Activated CD4-positive, alpha-beta T cell treated with anti-CD3 and anti-CD28 coated beads, Interleukin-2, Interleukin-6, amounts not matched to agents 100 ng/mL and 50 ng/mL, durations not matched to agents 16 hours and 8 hours (primary cell): ENCODE measurements at regions not wholly inside any gene's neighbourhood (a gene's known extent, or its start where the extent isn't known, plus 50 kb on each side); places are given as distances from the start of the nearest gene placed in this dataset.

Experiments used
- DNase-seq: peaks from one replicate; pipeline ENCODE4 v3.0.0-alpha.2; 2020

DNA sequence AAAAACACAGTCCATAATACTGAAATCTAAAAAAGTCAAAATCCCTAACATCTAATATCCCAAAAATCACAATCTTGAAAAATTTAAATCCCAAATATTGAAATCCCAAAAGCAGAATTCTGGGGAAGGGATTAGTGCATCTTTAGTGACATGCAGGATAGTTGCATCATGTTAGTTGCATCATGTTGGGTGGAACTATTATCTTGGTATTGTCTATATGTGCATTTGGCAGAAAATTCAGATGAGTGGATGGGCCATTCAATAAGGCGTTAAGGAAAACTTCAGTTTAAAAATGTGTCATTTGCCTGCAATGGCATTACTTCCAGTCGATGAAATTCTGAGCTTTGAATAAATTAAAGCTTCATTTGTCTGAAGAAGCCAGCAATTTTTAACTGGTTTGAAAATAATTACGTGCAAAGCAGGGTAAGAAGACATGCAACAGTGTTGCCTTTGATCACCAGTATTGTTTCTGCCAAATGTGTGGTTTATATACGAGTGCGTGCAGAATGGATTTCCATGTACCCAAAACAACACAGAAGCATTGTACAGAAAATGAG is 221.4 kb upstream of the NFE2L3 start:
- DNase-seq, result no peak

- DNase-seq, result no peak
Measured at GRCh38 chr7:25931156-25931555, 220.8 kb upstream of the NFE2L3 start.

DNA sequence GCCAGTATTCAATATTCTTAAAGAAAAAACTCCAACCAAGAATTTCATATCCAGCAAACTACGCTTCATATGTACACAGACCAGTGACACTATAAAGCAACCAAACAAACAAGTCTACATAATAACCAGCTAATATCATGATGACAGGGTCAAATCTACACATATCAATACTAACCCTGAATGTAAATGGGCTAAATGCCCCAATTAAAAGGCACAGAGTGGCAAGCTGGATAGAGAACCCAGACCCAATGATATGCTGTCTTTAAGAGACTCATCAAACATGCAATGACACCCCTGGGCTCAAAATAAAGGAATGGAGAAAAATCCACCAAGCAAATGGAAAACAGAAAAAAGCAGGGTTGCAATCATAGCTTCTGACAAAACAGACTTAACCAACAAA is 218.1 kb upstream of the NFE2L3 start:
- no peak for DNase-seq

- DNase-seq, result no peak
Measured at GRCh38 chr7:25940086-25940906, 211.7 kb upstream of the NFE2L3 start.

DNA sequence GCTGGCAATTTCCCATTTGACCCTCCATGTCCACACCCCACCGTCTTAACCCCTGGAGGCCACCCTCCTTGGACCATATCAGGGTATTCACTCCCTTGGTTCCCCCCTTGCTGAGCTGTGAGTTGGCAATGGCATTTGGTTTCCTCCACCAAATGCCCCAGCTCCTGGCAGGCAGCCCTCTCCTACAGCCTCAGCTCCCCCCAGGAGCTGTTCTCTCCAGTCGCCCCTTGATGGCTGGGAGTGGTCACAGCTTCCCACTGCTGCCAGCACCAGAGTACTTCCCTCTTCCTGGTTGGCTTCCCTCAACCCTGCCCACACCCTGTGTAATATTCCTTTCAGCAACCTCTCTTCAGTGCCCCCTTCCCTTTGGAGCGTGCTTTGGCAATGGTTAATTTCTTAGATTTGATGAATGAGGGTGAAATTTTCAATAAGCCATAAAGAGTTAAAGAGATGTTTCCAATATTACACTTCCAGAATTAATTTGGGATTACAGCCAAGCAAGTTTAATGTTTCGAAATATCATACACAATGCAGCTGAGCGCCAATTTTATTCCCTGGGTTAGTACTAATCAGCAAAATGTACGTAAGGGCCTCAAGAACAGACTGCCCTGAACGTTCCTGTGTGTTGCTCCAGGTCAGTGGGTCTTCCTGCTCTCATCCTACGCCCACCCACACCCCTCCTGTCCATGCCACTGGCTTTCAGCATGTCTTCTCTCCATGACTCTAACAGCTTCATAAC is 207.1 kb upstream of the NFE2L3 start:
- DNase-seq, result no peak

DNA sequence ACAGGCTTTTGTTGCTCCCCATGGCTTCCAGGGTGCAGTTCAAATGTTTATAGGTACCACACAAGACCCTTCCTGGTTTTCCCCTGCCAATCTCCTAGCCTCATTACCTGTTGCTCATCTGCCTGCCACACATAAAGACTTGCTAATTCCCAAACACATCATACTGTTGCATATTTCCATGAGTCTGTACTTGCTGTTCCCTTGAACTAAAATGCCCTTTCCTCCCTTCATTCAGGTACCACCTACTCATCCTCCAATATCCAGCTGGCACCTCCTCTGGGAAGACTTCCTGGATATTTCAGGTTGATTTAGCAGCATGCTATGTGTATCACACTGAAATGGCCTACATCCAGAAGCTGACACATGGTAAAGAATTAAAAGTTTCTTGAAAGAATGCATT is 206.4 kb upstream of the NFE2L3 start:
- DNase-seq, result no peak

- DNase-seq, result no peak
Measured at GRCh38 chr7:25946181-25946580, 205.8 kb upstream of the NFE2L3 start.

DNA sequence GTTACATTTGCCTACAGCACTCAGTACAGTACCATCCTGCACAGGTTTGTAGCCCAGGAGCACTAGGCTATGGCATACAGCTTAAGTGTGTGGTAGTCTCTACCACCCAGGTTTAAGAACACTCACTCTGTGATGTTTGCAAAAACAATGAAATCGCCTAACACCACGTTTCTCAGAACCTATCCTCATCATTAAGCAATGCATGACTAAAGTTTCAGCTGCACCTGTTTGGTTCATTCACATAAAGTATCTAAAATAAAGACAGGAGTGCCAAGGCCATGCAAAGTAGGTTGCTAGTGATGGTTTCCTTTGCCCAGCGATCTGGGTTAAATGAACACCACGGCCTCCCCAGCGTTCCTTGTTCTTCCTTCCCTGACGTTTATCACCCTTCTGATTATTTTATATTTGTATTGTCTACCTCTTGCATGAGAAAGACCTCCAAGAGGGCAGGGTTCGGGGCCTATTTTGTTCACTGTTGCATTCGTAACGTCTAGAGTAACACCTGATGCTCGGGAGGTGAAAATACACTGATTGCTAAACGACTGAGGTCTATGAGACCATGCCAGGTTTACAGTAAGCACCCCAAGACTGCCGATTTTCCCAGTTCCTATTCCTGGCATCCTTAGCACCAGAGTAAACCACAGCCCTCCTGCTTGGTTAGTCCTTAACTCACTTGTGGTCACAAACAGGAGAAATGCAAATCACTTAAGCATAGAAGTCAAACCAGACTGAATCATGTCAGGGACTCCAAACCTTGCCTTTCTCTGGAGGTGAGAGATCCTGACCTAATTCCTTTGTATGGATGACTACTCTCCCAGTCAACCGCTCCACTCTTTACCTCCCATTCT is 204.1 kb upstream of the NFE2L3 start:
- no peak for DNase-seq

DNA sequence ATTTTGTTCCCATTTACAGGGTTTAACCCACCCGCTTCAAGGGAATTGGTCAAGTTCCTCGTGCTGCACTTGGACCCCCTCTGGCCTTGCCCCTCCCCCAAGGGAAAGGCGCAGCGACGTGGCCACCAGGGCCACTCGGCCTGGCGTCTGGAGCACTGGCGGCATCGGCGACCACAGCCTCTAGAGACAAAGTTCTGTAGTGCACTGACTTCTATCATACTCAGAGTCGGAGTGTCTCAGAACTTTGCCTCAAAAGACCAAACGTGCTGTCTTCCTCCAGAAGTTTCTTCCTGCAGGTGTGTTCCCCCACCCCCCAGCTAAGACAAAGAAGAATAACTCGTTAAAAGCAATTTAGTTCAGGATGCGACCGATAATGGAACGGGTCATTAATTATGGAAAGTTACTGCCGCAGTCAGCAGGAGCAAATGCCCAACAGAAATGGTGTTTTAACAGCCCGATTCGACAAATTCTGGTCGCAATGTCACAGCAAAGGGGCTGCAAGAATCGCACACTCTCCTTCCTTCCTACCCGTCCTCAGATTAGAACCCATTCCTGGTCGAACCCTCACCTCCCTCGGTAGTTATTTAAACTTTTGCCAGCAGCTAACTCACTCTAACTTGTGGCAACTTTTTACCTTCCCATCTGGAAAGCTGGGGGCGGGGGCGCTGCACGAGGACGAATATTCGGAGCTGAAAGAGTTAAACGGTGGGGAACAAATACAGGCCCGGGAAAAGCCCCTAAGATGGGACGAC is 202.1 kb upstream of the NFE2L3 start:
- DNase-seq, result peak; percentile 25

DNA sequence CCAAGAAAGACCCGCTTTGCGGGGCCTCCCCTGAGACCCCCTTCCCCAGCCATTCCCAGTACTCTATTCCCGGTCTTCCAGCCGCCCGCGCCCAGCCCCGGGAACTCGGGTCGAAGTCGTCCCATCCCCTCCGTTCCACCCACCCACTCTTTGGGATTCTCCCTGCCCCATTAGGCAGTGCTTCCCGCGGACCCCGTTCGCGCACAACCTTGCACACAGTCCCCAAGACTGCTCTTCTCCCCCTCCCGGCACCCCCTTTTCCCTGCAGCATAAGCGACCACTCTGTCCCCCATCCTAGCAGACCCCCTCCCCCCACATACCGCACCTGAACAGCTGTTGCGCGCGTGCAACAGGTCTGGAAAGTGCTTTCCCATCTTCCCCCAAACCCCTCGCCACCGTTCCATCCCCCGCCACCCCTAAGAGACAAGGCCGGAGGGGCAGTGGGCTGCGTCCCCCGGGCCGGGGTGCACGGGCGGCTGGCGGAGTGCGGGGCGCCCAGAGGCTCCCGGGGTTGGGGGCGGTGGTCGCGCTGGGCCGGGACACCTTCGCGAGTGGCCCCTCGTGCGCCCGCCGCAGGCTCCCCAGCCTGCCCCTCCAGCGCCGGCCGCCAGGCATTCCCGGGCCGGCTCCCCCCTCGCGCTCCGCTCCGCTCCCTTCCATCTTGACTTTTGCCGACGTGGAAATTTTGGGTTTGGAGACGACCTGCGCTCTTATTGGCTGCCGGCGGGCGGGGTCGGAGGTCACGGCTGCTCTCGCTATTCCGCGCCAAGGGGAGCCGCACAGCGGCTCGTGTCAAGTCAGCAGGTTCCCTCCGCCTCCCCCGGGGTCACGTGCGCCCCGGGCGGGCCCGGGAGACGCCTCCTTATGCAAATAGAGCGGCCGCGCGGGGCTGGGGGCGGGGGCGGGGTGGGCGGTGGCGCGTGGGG is 201.2 kb upstream of the NFE2L3 start:
- peak; percentile 95 for DNase-seq

DNA sequence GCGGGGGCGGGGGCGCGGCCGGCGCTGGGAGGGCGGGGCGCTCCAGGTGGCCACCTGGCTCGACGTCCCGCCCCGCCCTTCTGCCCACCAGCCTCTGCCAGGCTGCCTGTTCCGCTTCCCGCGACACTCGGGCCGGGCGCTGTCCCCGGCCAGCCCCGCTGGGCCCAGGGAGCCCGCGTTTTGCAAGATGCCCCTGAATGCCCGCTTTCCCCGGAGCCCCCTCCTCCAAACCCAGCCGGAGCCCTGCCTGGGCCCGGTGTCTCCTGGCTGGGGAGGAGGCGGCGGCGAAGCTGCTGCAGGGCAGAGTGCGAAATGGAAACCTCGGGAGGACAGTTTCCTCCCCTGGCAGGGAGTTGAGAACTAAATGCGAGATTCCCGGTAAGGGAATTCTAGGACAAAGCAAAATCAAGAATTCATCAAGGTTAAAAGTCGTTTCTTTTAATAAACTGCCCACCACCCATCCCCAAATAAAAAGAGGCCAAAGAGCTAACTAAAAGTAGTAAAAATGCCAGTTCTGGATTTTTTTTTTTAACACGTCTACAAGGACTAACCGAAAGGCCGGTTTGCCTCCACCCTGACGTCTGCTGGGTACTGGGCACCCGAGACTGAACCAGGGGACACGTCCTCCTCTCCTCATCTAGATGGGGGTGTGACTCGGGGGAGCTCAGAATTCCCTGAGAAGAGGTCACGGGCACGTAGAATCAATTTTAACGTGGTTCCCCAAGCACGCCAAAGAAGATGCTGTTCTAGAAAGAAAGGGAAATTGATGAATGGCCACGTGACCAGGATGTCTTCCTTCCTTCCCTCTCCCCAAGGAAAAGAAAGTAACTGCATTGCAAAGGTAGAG is 200.4 kb upstream of the NFE2L3 start:
- DNase-seq, result no peak

GRCh38 chr7:25952261-25953057 is 199.5 kb upstream of the NFE2L3 start:
- DNase-seq, result no peak

DNA sequence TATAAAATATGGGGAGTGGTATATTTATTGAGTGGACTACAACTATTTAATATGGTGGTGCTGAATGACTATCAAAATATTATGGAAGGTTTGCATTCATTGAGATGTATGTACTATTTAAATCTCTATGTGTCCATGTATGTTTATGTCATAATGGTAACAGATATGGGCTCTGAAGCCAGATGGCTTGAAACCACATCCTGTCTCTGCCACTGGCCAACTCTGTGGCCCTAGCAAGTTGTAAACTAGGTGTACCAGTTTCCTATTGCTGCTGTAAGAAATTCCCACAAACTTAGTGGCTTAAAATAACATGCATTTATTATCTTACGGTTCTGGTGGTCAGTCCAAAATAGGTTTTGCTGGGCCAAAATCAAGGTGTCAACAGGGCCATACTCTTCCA is 198.1 kb upstream of the NFE2L3 start:
- no peak for DNase-seq

GRCh38 chr7:25954395-25954794 is 197.6 kb upstream of the NFE2L3 start:
- DNase-seq, result no peak

GRCh38 chr7:25959168-25959734 is 192.7 kb upstream of the NFE2L3 start:
- DNase-seq, result no peak

DNA sequence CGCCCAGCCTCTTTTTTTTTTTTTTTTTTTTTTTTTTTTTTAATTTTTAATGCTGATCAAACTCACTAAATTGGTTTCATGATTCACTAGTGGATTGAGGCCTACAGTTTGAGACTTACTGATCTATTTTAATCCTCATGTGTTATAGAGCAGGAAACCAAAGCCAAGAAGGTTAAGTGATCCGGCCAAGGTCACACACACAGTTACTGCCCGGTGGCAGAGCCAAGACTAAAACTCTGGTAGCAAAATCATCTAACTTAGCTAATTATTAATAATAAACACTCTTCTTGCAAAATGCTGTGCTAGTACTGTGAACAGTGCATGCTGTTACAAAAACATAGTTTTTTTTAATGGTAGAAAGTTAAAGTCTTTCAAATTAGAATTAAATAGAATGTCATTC is 188.3 kb upstream of the NFE2L3 start:
- DNase-seq, result no peak

- DNase-seq, result no peak
Measured at GRCh38 chr7:25964483-25964991, 187.5 kb upstream of the NFE2L3 start.

DNA sequence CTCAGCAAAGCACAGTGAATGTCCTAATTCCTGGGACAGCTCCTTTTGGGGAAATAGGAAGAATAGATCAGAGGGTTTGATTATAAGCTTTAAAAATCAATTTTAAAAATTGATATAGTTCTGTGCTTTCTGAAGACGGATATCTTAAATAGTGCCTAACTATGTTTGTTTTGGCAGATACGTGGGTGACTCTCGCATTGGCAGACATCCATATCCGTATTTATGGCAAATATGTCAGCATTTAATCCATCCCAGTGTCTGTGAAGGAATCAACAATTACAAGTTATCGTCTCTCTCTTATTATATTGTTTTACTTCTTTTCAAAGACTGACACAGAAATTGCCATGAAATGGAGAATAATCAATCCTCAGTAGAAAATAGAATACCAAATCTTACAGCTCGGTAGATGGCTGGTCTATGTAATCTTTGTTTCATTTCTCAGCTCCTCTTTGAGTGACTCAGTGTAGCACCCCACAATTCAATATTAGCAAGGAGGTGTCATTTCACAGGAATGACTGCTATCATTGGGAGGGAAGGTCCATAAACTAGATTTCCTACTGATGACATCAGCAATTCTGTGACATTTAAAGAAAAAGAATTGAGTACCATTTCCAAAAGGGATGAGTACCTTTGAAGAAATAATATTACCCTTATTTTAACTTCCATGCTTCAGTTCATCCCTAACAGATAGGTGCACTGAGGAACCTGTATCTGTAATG is 186.4 kb upstream of the NFE2L3 start:
- no peak for DNase-seq
